ENCODE measurements at regions not wholly inside any gene's neighbourhood (a gene's known extent, or its start where the extent isn't known, plus 50 kb on each side); places are given as distances from the start of the nearest gene placed in this dataset.
"Not testable (repeated sequence)": the region's sequence is repeated elsewhere in the genome, so short reads cannot be mapped to it uniquely, and the experiment has no call there.

DNA sequence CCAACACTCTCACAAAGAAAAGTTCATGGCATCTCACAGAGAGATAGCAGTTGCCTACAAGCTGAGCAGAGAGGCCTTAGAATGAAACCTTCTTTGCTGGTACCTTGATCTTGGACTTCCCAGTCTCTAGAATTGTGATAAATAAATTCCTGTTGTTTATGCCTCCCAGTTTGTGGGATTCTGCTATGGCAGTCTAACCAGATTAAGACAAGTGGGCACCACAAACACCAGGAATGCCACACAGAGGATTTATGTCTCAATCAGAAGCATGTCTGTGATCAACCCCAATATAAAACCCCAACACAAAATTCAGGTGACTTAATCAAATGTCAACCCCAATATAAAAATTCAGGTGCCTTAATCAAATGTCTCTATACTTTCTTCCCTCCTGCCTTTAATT lies 581.3 kb downstream of the XPNPEP1 start:
- TF ChIP-seq CTCF (conservative IDR thresholded peaks at IDR 0.05): no peak
- no peak overlapping the region for H3K27ac Mint-ChIP-seq
- no peak overlapping the region for H3K4me3 Mint-ChIP-seq

GRCh38 chr10:109328001-109328400 lies 595.3 kb downstream of the XPNPEP1 start:
- Mint-ChIP-seq H3K4me1 (ENCODE audit: unreplicated experiment) (no peaks in the 10 kb centered on the region), H3K27me3 (no peaks in the 10 kb centered on the region), H3K27ac (no peak overlapping the region), H3K4me3 (no peak overlapping the region), H3K36me3 (no peaks in the 10 kb centered on the region), H3K9me3 (no peaks in the 10 kb centered on the region)
- DNase-seq (ENCODE audit: extremely low spot score, unreplicated experiment): no peak
- no peak for TF ChIP-seq CTCF (conservative IDR thresholded peaks at IDR 0.05)

More for the DNA sequence above, 581.3 kb downstream of the XPNPEP1 start:
- Mint-ChIP-seq H3K27me3 (peaks cover 8% of the 10 kb centered on the region), H3K36me3 (no peaks in the 10 kb centered on the region), H3K4me1 (ENCODE audit: unreplicated experiment) (no peaks in the 10 kb centered on the region), H3K9me3 (no peaks in the 10 kb centered on the region)
- DNase-seq (ENCODE audit: extremely low spot score, unreplicated experiment): no peak

DNA sequence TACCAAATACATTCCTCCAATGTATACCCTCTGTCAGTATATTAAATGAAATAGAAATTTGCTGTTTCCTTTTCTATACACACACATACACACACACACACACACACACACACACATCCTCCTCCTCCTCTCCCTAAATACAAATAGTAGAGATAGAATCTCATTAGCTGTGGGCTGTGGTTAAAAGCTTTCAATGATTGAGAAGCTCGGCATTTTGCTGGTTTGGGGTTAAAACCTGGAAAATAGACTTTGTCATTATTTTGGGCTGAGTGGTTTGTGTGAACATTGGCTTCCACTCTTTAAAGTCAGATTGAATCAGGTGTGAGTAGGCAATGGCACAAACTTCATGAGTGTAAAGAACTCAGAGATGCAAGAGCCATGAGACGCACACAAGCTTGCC lies 596.0 kb downstream of the XPNPEP1 start:
- H3K4me1 Mint-ChIP-seq (ENCODE audit: unreplicated experiment): no peaks in the 10 kb centered on the region
- H3K27me3 Mint-ChIP-seq: no peaks in the 10 kb centered on the region
- no peak for DNase-seq (ENCODE audit: extremely low spot score, unreplicated experiment)
- H3K27ac Mint-ChIP-seq: no peak overlapping the region
- no peaks in the 10 kb centered on the region for H3K36me3 Mint-ChIP-seq
- TF ChIP-seq CTCF (conservative IDR thresholded peaks at IDR 0.05): no peak
- H3K9me3 Mint-ChIP-seq: no peaks in the 10 kb centered on the region
- H3K4me3 Mint-ChIP-seq: no peak overlapping the region

DNA sequence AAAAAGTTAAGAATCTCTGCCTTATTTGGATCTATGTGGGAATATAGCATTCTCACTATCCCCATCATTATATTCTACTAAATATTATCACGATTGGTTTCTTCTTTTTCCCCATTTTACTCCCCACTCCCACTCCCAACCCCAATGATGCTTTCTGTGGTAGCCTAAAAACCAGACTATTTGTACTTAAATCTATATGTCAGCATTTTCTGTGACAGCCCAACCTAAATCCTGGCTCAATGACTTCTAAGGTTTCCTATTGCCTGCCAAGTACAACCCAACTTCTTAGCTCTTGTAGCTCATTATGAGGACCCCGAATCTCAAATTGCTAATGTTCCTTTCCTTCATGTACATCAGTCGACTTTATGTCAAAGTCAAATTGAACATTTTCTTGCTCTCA lies 598.6 kb downstream of the XPNPEP1 start:
- no peaks in the 10 kb centered on the region for H3K27me3 Mint-ChIP-seq

DNA sequence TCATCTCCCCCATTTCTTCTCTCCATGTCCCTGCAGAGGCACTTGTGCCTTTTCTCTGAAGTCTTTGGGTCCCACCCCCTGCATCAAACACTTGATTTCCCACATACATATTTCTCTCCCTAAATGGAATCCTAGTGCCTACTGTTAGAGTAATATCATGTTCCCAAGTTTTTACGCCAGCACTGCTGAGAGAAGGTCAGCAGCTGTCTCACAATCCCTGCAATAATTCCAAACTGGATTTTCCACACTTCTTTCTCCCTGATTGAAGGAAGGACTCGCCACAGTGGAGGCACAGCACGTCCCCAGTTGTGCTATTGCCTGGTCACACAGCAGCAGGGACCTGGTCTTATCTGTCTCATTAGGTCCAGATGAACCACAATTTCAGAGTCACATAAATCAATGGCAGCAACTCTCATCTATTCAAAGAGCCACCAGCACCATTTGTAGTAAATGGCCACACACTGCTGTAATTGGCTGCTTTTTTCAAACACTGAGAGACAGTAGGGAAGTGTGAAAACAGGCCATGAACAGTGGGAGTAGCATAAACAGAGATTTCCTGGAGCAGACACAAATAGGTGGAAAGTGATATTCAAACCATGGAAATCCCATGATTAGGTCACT lies 605.5 kb downstream of the XPNPEP1 start:
- Mint-ChIP-seq H3K27me3 (no peaks in the 10 kb centered on the region), H3K4me1 (ENCODE audit: unreplicated experiment) (no peaks in the 10 kb centered on the region)

More for the DNA sequence above, 598.6 kb downstream of the XPNPEP1 start:
- Mint-ChIP-seq H3K36me3 (no peaks in the 10 kb centered on the region), H3K4me3 (no peak overlapping the region), H3K27ac (no peak overlapping the region), H3K4me1 (ENCODE audit: unreplicated experiment) (no peaks in the 10 kb centered on the region), H3K9me3 (no peaks in the 10 kb centered on the region)
- no peak for TF ChIP-seq CTCF (conservative IDR thresholded peaks at IDR 0.05)
- no peak for DNase-seq (ENCODE audit: extremely low spot score, unreplicated experiment)

DNA sequence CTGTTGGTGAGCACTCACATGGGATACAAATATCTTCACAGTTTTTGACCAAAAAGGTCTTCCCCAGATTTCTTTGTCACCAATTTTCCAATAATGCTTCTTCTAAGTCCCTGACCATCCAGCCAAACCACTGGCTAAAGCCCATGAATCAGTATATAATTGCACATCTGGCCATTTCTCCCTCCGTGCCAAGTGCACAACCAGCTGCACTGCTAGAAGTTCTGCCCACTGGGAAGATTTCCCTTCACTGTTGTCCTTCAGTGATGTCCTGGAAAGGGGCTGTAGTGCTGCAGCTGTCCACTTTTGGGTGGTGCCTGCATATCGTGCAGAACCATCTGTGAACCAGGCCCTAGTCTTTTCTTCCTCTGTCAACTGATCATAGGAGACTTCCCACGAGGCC lies 609.3 kb downstream of the XPNPEP1 start:
- H3K4me3 Mint-ChIP-seq; H3K9me3 Mint-ChIP-seq; H3K4me1 Mint-ChIP-seq (ENCODE audit: unreplicated experiment); H3K27me3 Mint-ChIP-seq; H3K27ac Mint-ChIP-seq; H3K36me3 Mint-ChIP-seq; DNase-seq (ENCODE audit: extremely low spot score, unreplicated experiment): not testable (repeated sequence)

More for the DNA sequence above, 605.5 kb downstream of the XPNPEP1 start:
- no peak for DNase-seq (ENCODE audit: extremely low spot score, unreplicated experiment)
- no peak for TF ChIP-seq CTCF (conservative IDR thresholded peaks at IDR 0.05)
- Mint-ChIP-seq H3K9me3 (no peaks in the 10 kb centered on the region), H3K36me3 (no peaks in the 10 kb centered on the region), H3K27ac (no peak overlapping the region), H3K4me3 (no peak overlapping the region)

- not testable (repeated sequence) for H3K27me3 Mint-ChIP-seq; H3K9me3 Mint-ChIP-seq; H3K4me3 Mint-ChIP-seq; H3K4me1 Mint-ChIP-seq (ENCODE audit: unreplicated experiment); H3K36me3 Mint-ChIP-seq; DNase-seq (ENCODE audit: extremely low spot score, unreplicated experiment); H3K27ac Mint-ChIP-seq
Measured at GRCh38 chr10:109312555-109312954, 610.8 kb downstream of the XPNPEP1 start.

All from type B pancreatic cell (in vitro differentiated cells).